ENCODE measurements at regions not wholly inside any gene's neighbourhood (a gene's known extent, or its start where the extent isn't known, plus 50 kb on each side); places are given as distances from the start of the nearest gene placed in this dataset.

GRCh38 chr20:10972219-10972860 is 298.5 kb upstream of the JAG1 start:
- TF ChIP-seq, protein P1, sequence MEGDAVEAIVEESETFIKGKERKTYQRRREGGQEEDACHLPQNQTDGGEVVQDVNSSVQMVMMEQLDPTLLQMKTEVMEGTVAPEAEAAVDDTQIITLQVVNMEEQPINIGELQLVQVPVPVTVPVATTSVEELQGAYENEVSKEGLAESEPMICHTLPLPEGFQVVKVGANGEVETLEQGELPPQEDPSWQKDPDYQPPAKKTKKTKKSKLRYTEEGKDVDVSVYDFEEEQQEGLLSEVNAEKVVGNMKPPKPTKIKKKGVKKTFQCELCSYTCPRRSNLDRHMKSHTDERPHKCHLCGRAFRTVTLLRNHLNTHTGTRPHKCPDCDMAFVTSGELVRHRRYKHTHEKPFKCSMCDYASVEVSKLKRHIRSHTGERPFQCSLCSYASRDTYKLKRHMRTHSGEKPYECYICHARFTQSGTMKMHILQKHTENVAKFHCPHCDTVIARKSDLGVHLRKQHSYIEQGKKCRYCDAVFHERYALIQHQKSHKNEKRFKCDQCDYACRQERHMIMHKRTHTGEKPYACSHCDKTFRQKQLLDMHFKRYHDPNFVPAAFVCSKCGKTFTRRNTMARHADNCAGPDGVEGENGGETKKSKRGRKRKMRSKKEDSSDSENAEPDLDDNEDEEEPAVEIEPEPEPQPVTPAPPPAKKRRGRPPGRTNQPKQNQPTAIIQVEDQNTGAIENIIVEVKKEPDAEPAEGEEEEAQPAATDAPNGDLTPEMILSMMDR (IDR thresholded peaks at IDR 0.05; ENCODE audit: low read depth, low read length): no peak
- TF ChIP-seq EZH2phosphoT487 (IDR thresholded peaks at IDR 0.05; ENCODE audit: low read depth): no peak

All from OCI-LY3 (cell line).